Stimulated activated CD4-positive, alpha-beta T cell treated with anti-CD3 and anti-CD28 coated beads, Interleukin-1b, Interleukin-23, amount 100 ng/mL, for 24 hours (primary cell): ENCODE measurements at regions not wholly inside any gene's neighbourhood (a gene's known extent, or its start where the extent isn't known, plus 50 kb on each side); places are given as distances from the start of the nearest gene placed in this dataset.
"Not testable (repeated sequence)": the region's sequence is repeated elsewhere in the genome, so short reads cannot be mapped to it uniquely, and the experiment has no call there.

Source experiments
- DNase-seq, 4 experiments: peaks; one replicate each; pipeline ENCODE4 v3.0.0-alpha.2; 2020; ENCODE audit warnings: low read depth in 4 of 4, low spot score in 1 of 4

- no peak for DNase-seq
Observed at GRCh38 chr18:66894851-66895250, 291.0 kb upstream of the CDH19 start.

GRCh38 chr18:66892388-66892787, 288.5 kb upstream of the CDH19 start:
- not testable (repeated sequence) for DNase-seq

GRCh38 chr18:66874812-66875474, 271.1 kb upstream of the CDH19 start:
- no peak for DNase-seq

GRCh38 chr18:66874375-66874774, 270.5 kb upstream of the CDH19 start:
- no peak for DNase-seq

GRCh38 chr18:66873899-66874298, 270.0 kb upstream of the CDH19 start:
- no peak for DNase-seq

GRCh38 chr18:66872277-66872676, 268.4 kb upstream of the CDH19 start:
- DNase-seq, result no peak

GRCh38 chr18:66867653-66868052, 263.8 kb upstream of the CDH19 start:
- no peak for DNase-seq

GRCh38 chr18:66866427-66866940, 262.6 kb upstream of the CDH19 start:
- DNase-seq, result not testable (repeated sequence)

- no peak for DNase-seq
Observed at GRCh38 chr18:66838340-66838987, 234.6 kb upstream of the CDH19 start.

- no peak for DNase-seq
Observed at GRCh38 chr18:66833646-66834045, 229.8 kb upstream of the CDH19 start.

- DNase-seq, result no peak
Observed at GRCh38 chr18:66826211-66826610, 222.3 kb upstream of the CDH19 start.

GRCh38 chr18:66825347-66825746, 221.5 kb upstream of the CDH19 start:
- DNase-seq, result no peak

GRCh38 chr18:66819235-66819634, 215.3 kb upstream of the CDH19 start:
- DNase-seq, result no peak

- no peak for DNase-seq
Observed at GRCh38 chr18:66813138-66813537, 209.2 kb upstream of the CDH19 start.

- no peak for DNase-seq
Observed at GRCh38 chr18:66795051-66795450, 191.2 kb upstream of the CDH19 start.

- DNase-seq, result no peak
Observed at GRCh38 chr18:66792466-66792865, 188.6 kb upstream of the CDH19 start.

- DNase-seq, result no peak
Observed at GRCh38 chr18:66780609-66781008, 176.7 kb upstream of the CDH19 start.

GRCh38 chr18:66778048-66778447, 174.2 kb upstream of the CDH19 start:
- no peak for DNase-seq

- DNase-seq, result no peak
Observed at GRCh38 chr18:66769375-66769774, 165.5 kb upstream of the CDH19 start.

GRCh38 chr18:66764230-66764629, 160.3 kb upstream of the CDH19 start:
- DNase-seq, result no peak

- DNase-seq, result no peak
Observed at GRCh38 chr18:66761166-66761565, 157.3 kb upstream of the CDH19 start.

GRCh38 chr18:66760559-66760958, 156.7 kb upstream of the CDH19 start:
- DNase-seq, result no peak
